ENCODE measurements at regions not wholly inside any gene's neighbourhood (a gene's known extent, or its start where the extent isn't known, plus 50 kb on each side); places are given as distances from the start of the nearest gene placed in this dataset.

GRCh38 chr12:25813843-25814242, 144.6 kb upstream of the RASSF8 start:
- Histone ChIP-seq H3K36me3 (no peaks in the 10 kb centered on the region), H3K9me3 (peaks cover 0 to 18% (median 0%) of the 10 kb centered on the region in 11 donors), H3K4me3 (no peak overlapping the region), H3K4me1 (no peaks in the 10 kb centered on the region), H3K27ac (no peak overlapping the region), H3K27me3 (no peaks in the 10 kb centered on the region)
- 90% methylated on average over 5 of the region's 5 CpGs for WGBS, 2 donors
- no peak for ATAC-seq
- intact Hi-C loops (cut with DNase I): no loop called here
- no peak for TF ChIP-seq CTCF (IDR thresholded peaks at IDR 0.05)
- no peak for DNase-seq

- intact Hi-C loops (cut with DNase I): no loop called here
- Histone ChIP-seq H3K27ac (no peak overlapping the region), H3K36me3 (no peaks in the 10 kb centered on the region), H3K27me3 (peaks cover 0 to 12% (median 0%) of the 10 kb centered on the region in 7 donors), H3K4me1 (no peaks in the 10 kb centered on the region), H3K4me3 (no peak overlapping the region), H3K9me3 (peaks cover 0 to 10% (median 0%) of the 10 kb centered on the region in 11 donors)
- WGBS, 2 donors: 94 to 97% methylated on average over 3 of the region's 3 CpGs
- DNase-seq (no peak), ATAC-seq (no peak)
- no peak for TF ChIP-seq CTCF (IDR thresholded peaks at IDR 0.05)
Measured at GRCh38 chr12:25816637-25817036, 141.8 kb upstream of the RASSF8 start.

GRCh38 chr12:25817166-25817565, 141.3 kb upstream of the RASSF8 start:
- DNase-seq: no peak
- no peak for ATAC-seq
- no peaks in the 10 kb centered on the region for H3K4me1 ChIP-seq
- no peak for TF ChIP-seq CTCF (IDR thresholded peaks at IDR 0.05)
- H3K36me3 ChIP-seq: no peaks in the 10 kb centered on the region
- H3K9me3 ChIP-seq: peaks cover 0 to 10% (median 0%) of the 10 kb centered on the region in 11 donors
- 91 to 93% methylated on average over 2 of the region's 2 CpGs for WGBS, 2 donors
- H3K27ac ChIP-seq: no peak overlapping the region
- H3K27me3 ChIP-seq: peaks cover 0 to 12% (median 0%) of the 10 kb centered on the region in 7 donors
- H3K4me3 ChIP-seq: no peak overlapping the region
- intact Hi-C loops (cut with DNase I): no loop called here

GRCh38 chr12:25818596-25819390, 139.7 kb upstream of the RASSF8 start:
- no peak for TF ChIP-seq CTCF (IDR thresholded peaks at IDR 0.05)
- intact Hi-C loops (cut with DNase I): no loop called here

More at GRCh38 chr12:25818596-25819390, 139.7 kb upstream of the RASSF8 start:
- Histone ChIP-seq H3K9me3 (peaks cover 0 to 10% (median 0%) of the 10 kb centered on the region in 11 donors), H3K36me3 (no peaks in the 10 kb centered on the region), H3K4me3 (no peak overlapping the region), H3K27me3 (peaks cover 0 to 12% (median 0%) of the 10 kb centered on the region in 7 donors), H3K27ac (no peak overlapping the region), H3K4me1 (no peaks in the 10 kb centered on the region)
- ATAC-seq (no peak), DNase-seq (no peak)
